ENCODE measurements at regions not wholly inside any gene's neighbourhood (a gene's known extent, or its start where the extent isn't known, plus 50 kb on each side); places are given as distances from the start of the nearest gene placed in this dataset.

DNA sequence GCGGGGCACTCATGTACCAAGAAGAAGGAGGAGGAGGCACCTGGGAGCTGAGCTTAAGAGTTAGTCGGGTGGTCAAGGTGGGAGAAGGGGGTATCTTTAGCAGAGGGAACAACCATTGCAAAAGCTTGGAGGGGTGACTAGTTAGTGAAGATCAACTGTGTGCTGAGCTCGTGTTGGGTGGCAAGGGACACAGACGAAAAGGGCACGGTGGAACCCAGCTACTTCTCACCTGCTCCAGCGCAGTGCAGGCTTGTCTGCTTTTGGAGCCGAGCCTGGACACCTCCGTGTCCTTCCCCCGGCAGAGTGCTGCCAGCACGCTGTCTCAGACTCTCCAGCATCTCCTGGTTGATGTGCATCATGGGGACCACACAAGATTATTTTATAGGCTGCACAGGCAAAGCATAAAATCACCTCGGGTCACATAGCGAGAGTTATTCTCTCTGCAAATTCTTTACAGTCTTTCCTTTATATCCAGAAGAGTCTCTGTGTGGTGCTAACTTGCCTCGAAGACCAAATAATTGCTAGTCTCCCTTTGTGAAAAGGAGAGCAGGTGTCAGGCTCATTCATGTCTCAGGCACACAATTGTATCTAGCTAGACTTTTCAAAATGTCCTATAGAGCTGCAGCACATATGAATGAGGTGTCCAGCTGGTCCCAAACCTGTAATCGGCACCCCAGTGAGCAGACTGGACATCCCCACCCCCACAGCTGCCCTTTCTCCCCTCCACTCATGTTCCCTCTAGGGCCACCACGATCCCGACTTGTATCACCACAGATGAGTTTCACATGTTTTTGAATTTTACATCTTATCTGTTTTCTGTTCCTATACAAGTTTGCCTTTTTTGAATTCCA lies 123.4 kb downstream of the CEBPB start:
- Histone ChIP-seq H3K4me3 (no peak overlapping the region), H3K9me3 (no peaks in the 10 kb centered on the region), H3K27me3 (no peaks in the 10 kb centered on the region), H3K27ac (peak overlapping the region in 2 of 4 donors; percentile 48 to 81), H3K4me1 (peaks cover 6 to 45% (median 33%) of the 10 kb centered on the region in 3 donors), H3K36me3 (no peaks in the 10 kb centered on the region)
- intact Hi-C loops (cut with DNase I): no loop called here
- no peak for TF ChIP-seq POLR2A (IDR thresholded peaks at IDR 0.05)
- DNase-seq: no peak
- WGBS, 2 donors: 36 to 64% methylated on average over 16 of the region's 16 CpGs

DNA sequence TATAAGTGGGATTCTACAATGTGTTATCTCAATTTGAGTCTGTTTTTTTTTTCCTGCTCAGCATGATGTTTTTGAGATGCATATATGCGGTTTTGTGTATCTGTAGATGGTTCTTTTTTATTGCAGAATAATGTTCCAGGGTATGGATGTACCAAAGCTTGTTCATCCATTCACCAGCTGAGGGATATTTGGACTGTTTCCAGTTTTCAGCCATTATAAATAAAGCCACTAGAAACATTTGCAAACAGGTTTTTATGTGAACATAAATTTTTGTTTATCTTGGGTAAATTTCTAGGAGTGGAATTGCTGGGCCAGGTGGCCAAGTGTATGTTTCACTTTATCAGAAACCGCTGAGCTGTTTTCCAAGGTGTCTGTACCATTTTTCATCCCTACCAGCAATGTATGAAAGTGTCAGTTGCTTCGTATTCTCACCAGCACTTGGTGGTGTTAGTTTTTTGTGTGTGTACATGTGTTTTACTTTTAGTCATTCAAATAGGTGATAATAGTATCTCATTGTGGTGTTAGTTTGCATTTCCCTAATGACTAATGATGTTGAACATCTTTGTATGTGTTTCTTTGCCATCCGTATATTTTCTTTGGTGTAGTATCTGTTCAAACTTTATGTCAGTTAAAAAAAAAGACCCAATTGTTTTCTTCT lies 124.2 kb downstream of the CEBPB start:
- intact Hi-C loops (cut with DNase I): no loop called here
- no peaks in the 10 kb centered on the region for H3K36me3 ChIP-seq
- H3K9me3 ChIP-seq: no peaks in the 10 kb centered on the region
- no peak for DNase-seq
- H3K27me3 ChIP-seq: no peaks in the 10 kb centered on the region
- WGBS, 2 donors: 82 to 86% methylated on average over 4 of the region's 4 CpGs
- H3K27ac ChIP-seq: no peak overlapping the region
- H3K4me3 ChIP-seq: no peak overlapping the region
- no peak for TF ChIP-seq POLR2A (IDR thresholded peaks at IDR 0.05)
- no peak for TF ChIP-seq CTCF (IDR thresholded peaks at IDR 0.05)
- peaks cover 6 to 39% (median 38%) of the 10 kb centered on the region in 3 donors for H3K4me1 ChIP-seq

- TF ChIP-seq POLR2A (IDR thresholded peaks at IDR 0.05): no peak
- TF ChIP-seq CTCF (IDR thresholded peaks at IDR 0.05): no peak
- Histone ChIP-seq H3K27me3 (no peaks in the 10 kb centered on the region), H3K27ac (peak overlapping the region in 1 of 4 donors; percentile 11), H3K9me3 (no peaks in the 10 kb centered on the region), H3K4me1 (peaks cover 14 to 48% (median 47%) of the 10 kb centered on the region in 3 donors), H3K36me3 (no peaks in the 10 kb centered on the region), H3K4me3 (no peak overlapping the region)
- WGBS, 2 donors: 69 to 79% methylated on average over 6 to 7 of the region's 7 CpGs
- intact Hi-C loops (cut with DNase I): no loop called here
- no peak for DNase-seq
Observed at GRCh38 chr20:50315586-50316551, 125.2 kb downstream of the CEBPB start.

- WGBS, 2 donors: 68 to 86% methylated on average over 5 to 6 of the region's 7 CpGs
- H3K27ac ChIP-seq: no peak overlapping the region
- intact Hi-C loops (cut with DNase I): no loop called here
Observed at GRCh38 chr20:50317116-50317515, 126.5 kb downstream of the CEBPB start.

More at GRCh38 chr20:50317116-50317515, 126.5 kb downstream of the CEBPB start:
- Histone ChIP-seq H3K27me3 (no peaks in the 10 kb centered on the region), H3K4me1 (peaks cover 26 to 58% (median 54%) of the 10 kb centered on the region in 3 donors), H3K9me3 (no peaks in the 10 kb centered on the region), H3K4me3 (no peak overlapping the region), H3K36me3 (no peaks in the 10 kb centered on the region)
- no peak for DNase-seq
- TF ChIP-seq POLR2A (IDR thresholded peaks at IDR 0.05) (no peak), CTCF (IDR thresholded peaks at IDR 0.05) (no peak)
